ENCODE measurements at regions not wholly inside any gene's neighbourhood (a gene's known extent, or its start where the extent isn't known, plus 50 kb on each side); places are given as distances from the start of the nearest gene placed in this dataset.

DNA sequence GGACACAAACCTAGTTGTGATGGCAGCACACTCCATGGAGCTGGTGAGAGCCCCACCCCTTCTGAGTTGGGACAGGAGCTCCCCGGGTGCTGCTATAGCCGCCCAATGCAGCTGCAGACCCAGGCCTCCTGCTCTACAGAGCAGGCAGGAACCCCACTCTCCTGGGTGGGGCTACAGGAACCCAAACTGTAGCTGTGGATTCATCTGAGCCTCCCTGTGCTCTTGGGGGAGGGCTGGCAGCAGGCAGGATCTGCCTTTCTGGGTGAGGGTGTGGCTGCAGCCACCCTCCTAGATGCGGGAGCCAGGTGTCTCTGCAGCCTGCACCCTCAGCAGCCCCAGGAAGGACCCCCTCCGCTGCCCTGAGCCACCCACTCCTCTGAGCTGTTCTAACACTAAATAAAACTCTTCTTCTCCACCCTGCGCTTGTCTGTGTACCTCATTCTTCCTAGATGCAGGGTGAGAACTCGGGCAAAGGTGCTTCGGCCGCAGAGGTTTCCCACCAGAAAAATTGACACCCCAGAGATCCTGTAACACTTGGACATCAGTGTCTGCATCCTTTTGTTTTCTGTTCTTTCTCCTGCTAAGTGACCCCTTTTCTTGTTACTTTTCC, 55.2 kb upstream of the KIF13A start:
- no peaks in the 10 kb centered on the region for H4K20me1 ChIP-seq (replicated peaks in 1 of 2; ENCODE audit: control insufficient read depth in 1 of 2, insufficient read depth in 2 of 2, low read length in 2 of 2)
- H2BK5ac ChIP-seq (ENCODE audit: low read depth, low read length) = peak overlapping the region; percentile 75; the same call in 1 of the 2 replicates
- 0 out of 2 replicates have a peak overlapping the region, but pooled peaks have one; percentile 77 for H2BK12ac ChIP-seq (ENCODE audit: low read depth, low read length)
- peak overlapping the region; percentile 96 for H2AFZ ChIP-seq (ENCODE audit: low read length)
- no peak overlapping the region for H4K91ac ChIP-seq (replicated peaks; ENCODE audit: insufficient read length, low read length)
- H3K79me2 ChIP-seq (ENCODE audit: control insufficient read depth in 1 of 2, insufficient read depth in 2 of 2, low read length in 2 of 2) = no peaks in the 10 kb centered on the region
- no peak overlapping the region for H4K5ac ChIP-seq (ENCODE audit: insufficient read length, low read depth, low read length)
- DNase-seq (ENCODE audit: low read depth in 1 of 2, low spot score in 2 of 2) = no peak
- POLR2A ChIA-PET (ENCODE audit: partially characterized antibody) = interaction anchor here (1.8 kb wide), 1 partner anchor 19 kb away, joined by 6 read pairs; no protein-coding TSS in a partner anchor
- peaks cover 0 to 2% (median 0%) of the 10 kb centered on the region in 4 experiments; a peak in 1 of 7 replicates for H3K27me3 ChIP-seq (replicated peaks in 1 of 4; ENCODE audit: control insufficient read depth in 3 of 4, extremely low read depth in 1 of 4, insufficient read depth in 3 of 4, low read length in 3 of 4)
- no peaks in the 10 kb centered on the region for H3K36me3 ChIP-seq (ENCODE audit: control insufficient read depth in 2 of 4, insufficient read depth in 4 of 4, low read length in 3 of 4)
- no peak overlapping the region; the same call in 1 of the 2 replicates for H3K18ac ChIP-seq (ENCODE audit: extremely low read depth, low read length)
- H3K9ac ChIP-seq (replicated peaks in 1 of 4; ENCODE audit: extremely low read depth in 1 of 4, low read depth in 3 of 4, low read length in 3 of 4) = no peak overlapping the region
- H3K14ac ChIP-seq (ENCODE audit: insufficient read length) = no peak overlapping the region
- peaks cover 1 to 7% (median 4%) of the 10 kb centered on the region in 4 experiments; a peak in 6 of 7 replicates for H3K4me1 ChIP-seq (replicated peaks in 1 of 4; ENCODE audit: control insufficient read depth in 3 of 4, insufficient read depth in 4 of 4, low read length in 3 of 4)
- CTCF ChIA-PET (ENCODE audit: partially characterized antibody) = interaction anchor here (0.6 to 0.7 kb wide), 2 partner anchors 79 to 260 kb away, joined by 3 to 4 read pairs; no protein-coding TSS in a partner anchor
- H3K4me3 ChIP-seq (ENCODE audit: extremely low read depth in 1 of 4, insufficient read depth in 2 of 4, low read depth in 3 of 4, low read length in 4 of 4) = no peak overlapping the region
- no peak overlapping the region for H3K23ac ChIP-seq (ENCODE audit: insufficient read length)
- no peak overlapping the region for H3K4ac ChIP-seq (replicated peaks; ENCODE audit: insufficient read length, low read depth, low read length)
- H2BK15ac ChIP-seq (ENCODE audit: low read length) = peak overlapping the region; percentile 55; the same call in 1 of the 2 replicates
- no peak overlapping the region for H3K27ac ChIP-seq (ENCODE audit: low read depth, low read length)
- no peak overlapping the region for H3K4me2 ChIP-seq (ENCODE audit: insufficient read depth in 1 of 2, low read depth in 2 of 2, low read length in 2 of 2)
- H2AK5ac ChIP-seq (ENCODE audit: low read depth, low read length) = no peak overlapping the region
- FAIRE-seq = no peak
- H2BK20ac ChIP-seq (ENCODE audit: low read length) = 0 out of 2 replicates have a peak overlapping the region, but pooled peaks have one; percentile 69
- H3K9me3 ChIP-seq (ENCODE audit: insufficient read depth in 2 of 2, low read depth in 1 of 2, low read length in 1 of 2) = no peaks in the 10 kb centered on the region
- no peak overlapping the region for H3K56ac ChIP-seq (replicated peaks; ENCODE audit: insufficient read length, low read depth, low read length)
- H3K79me1 ChIP-seq (ENCODE audit: low read depth, low read length) = no peaks in the 10 kb centered on the region
- H4K8ac ChIP-seq (ENCODE audit: extremely low read depth, insufficient read depth, low read length) = no peak overlapping the region
- H3K23me2 ChIP-seq (ENCODE audit: low read depth, low read length) = no peaks in the 10 kb centered on the region
- no peak overlapping the region for H2BK120ac ChIP-seq (replicated peaks; ENCODE audit: low read depth, low read length)
- WGBS, 2 experiments (ENCODE audit: extremely low coverage in 1 of 2, insufficient coverage in 1 of 2, insufficient read length in 1 of 2, insufficient replicate concordance in 2 of 2, low coverage in 1 of 2, low lambda C conversion rate in 2 of 2, missing lambda C conversion rate in 1 of 2) = 94% methylated on average over 8 of the region's 8 CpGs; no CpG with 5 or more reads in 1 of the 2 experiments
- TF ChIP-seq HDAC6 (IDR thresholded peaks at IDR 0.05; ENCODE audit: low read depth, low read length) = no peak
- no peak for TF ChIP-seq TBP (IDR thresholded peaks at IDR 0.05; ENCODE audit: low read depth, low read length)
- no peak for TF ChIP-seq CBX8 (IDR thresholded peaks at IDR 0.05; ENCODE audit: borderline replicate concordance, low read depth, low read length)
- TF ChIP-seq RBBP5 (IDR thresholded peaks at IDR 0.05; ENCODE audit: borderline replicate concordance, low read depth, low read length) = no peak
- no peak for TF ChIP-seq TEAD4 (IDR thresholded peaks at IDR 0.05; ENCODE audit: low read depth, low read length)
- no peak for TF ChIP-seq JUND (IDR thresholded peaks at IDR 0.05; ENCODE audit: low read length)
- no peak for TF ChIP-seq SP1 (IDR thresholded peaks at IDR 0.05; ENCODE audit: low read depth, low read length)
- TF ChIP-seq TAF7 (optimal IDR thresholded peaks at IDR 0.05; ENCODE audit: borderline replicate concordance, low read depth, low read length) = no peak
- TF ChIP-seq JUN (IDR thresholded peaks at IDR 0.05; ENCODE audit: low read depth, low read length) = no peak
- no peak for TF ChIP-seq CBX5 (IDR thresholded peaks at IDR 0.05; ENCODE audit: low read depth, low read length)
- TF ChIP-seq CTBP2 (IDR thresholded peaks at IDR 0.05; ENCODE audit: borderline replicate concordance, insufficient read depth, insufficient read length, low read length) = no peak

All from H1 (cell line).